NOMO-1 treated with DMSO at 0.1 percent for 48 hours (cell line): ENCODE measurements at regions not wholly inside any gene's neighbourhood (a gene's known extent, or its start where the extent isn't known, plus 50 kb on each side); places are given as distances from the start of the nearest gene placed in this dataset.
"Not testable (repeated sequence)": the region's sequence is repeated elsewhere in the genome, so short reads cannot be mapped to it uniquely, and the experiment has no call there.

ENCODE experiments used
- DNase-seq: peaks from one replicate; lab custom pipeline; 2025; ENCODE audit not compliant: unreplicated experiment; lab: John Stamatoyannopoulos, UW

- peak; percentile 23 for DNase-seq
Measured at GRCh38 chr10:22825841-22826240, 102.0 kb upstream of the ARMC3 start.

- DNase-seq, result no peak
Measured at GRCh38 chr10:22824984-22825383, 102.9 kb upstream of the ARMC3 start.

DNA sequence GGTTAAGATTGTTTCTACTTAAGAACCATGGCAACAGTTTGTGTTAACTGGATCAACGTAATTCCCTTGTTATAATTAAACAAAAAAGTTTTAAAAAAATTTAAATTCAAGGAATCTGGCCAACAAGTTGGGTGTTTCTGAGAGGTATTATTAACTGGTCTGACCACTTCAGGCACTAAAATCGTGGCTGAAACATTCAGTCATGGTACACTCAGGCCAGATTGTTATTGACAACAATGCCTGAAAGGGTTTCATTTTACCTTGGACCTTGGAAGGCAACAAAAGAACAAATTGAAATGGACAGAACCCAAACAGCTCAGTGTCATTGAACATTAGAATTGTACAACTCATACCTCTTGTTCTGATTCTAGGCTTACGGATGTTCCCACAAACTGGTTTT lies 103.3 kb upstream of the ARMC3 start:
- no peak for DNase-seq

DNA sequence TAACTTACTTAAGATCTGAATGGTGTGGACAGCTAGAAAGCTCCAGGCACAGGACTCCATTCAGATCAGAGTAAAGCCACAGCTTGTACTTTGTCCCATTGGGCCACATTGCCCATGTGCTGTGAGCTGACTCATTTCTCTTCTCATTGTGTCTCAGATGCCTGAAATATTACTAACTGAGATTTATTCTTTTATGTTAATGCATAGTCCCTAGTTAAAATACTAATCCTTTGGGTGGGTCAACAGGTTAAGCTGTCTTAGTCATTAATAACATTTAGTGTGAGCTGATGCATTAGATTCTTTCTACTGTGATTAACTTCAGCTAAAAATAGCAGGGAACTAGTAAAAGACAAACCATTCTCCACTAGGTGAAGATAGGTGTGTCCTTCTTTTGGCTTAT lies 104.7 kb upstream of the ARMC3 start:
- no peak for DNase-seq

DNA sequence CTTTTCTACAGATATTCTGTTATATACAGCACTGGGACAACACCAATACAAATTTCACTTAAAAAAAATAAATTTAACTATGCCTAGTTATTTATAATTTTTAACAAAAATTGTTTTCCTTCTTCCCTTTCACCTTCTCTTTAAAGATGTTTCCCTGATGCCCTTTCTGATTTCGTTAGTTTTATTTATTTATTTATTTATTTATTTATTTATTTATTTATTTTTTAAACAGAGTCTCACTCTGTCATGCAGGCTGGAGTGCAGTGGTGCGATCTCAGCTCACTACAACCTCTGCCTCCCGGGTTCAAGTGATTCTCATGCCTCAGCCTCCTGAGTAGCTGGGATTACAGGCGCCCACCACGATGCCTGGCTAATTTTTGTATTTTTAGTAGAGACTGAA lies 105.9 kb upstream of the ARMC3 start:
- not testable (repeated sequence) for DNase-seq

DNA sequence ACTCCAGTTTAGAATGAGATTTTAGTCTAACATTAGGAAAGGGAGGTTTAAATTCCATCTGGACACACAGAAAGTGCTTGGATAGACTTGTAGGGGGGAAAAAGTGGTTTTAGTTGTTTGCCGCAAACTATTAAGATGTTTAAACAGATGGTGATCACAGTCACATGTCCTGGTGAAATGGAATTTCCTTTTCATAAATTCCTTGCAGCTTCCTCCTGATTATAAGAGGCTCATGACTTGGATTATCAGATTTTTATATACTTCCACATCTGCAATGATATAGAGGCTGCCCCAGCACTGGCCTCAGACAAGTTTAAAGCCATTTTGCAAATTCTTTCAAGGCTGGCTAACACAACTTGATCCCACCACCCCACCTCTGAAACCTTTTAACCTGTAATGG lies 106.4 kb upstream of the ARMC3 start:
- no peak for DNase-seq

GRCh38 chr10:22816298-22816653 lies 101.9 kb upstream of the PIP4K2A start:
- DNase-seq, result peak; percentile 5

GRCh38 chr10:22810643-22811465 lies 96.5 kb upstream of the PIP4K2A start:
- DNase-seq, result no peak

DNA sequence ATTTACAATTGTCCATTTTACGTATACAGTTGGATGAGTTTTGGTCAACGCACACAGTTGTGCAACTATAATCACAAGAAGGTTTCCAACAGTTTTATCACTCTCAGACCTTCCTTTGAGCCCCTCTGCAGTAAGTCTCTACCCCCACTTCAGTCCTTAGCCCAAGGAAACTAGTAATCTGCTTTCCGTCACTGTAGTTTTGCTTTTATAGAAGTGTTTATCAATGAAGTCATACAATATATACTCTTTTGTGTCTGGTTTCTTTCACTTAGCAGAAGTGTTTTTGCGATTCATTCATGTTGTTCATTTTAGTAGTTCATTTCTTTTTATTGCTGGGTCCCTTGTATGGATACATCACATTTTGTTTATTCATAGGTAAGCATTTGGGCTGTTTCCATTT lies 92.9 kb upstream of the PIP4K2A start:
- no peak for DNase-seq

DNA sequence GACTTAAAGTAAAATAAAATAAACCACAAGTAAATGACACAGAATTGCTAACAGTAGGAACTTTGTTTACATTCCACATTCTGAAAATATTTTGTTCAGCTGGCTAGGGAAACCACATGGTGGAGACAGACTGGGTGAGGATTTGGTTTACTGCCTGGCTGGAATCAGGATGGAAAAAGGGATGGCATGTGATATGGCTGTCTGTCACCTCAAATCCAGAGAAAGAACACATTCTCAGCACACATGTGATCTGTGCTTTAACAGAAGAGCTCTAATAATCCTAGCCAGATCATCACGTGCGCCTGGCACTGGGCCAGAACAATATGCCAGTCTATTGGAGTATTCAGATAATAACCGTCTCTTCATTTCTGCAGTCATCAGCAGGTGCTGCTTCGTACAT lies 90.9 kb upstream of the PIP4K2A start:
- DNase-seq, result no peak

DNA sequence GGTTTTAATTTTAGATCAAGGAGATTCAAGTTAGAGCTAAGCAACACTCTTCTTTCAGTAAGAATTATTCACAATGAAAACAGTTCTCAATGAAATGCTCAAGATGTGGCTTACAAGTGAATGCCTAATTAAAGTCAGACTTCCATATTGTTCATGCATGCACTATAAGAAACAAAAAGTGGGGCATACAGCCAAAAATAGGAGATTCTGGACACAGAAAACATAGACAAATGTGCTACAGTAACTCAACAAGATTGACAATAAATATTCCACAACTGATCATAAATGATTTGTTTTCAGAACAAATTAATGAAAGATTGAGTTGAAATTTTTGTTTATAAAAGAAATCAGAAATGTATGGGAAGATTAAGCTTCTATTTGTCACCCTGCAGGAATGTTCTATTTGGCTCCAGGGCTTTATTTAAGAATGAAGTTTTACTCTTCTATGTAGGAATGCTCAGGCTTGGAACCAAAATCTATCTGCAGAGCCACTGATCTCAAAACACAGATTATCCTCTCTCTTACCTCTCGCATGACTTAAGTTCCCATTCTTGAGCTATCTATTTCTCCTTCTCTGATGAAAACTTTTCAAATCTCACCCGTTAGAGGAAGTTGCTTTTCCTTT lies 89.0 kb upstream of the PIP4K2A start:
- DNase-seq, result peak; percentile 2

DNA sequence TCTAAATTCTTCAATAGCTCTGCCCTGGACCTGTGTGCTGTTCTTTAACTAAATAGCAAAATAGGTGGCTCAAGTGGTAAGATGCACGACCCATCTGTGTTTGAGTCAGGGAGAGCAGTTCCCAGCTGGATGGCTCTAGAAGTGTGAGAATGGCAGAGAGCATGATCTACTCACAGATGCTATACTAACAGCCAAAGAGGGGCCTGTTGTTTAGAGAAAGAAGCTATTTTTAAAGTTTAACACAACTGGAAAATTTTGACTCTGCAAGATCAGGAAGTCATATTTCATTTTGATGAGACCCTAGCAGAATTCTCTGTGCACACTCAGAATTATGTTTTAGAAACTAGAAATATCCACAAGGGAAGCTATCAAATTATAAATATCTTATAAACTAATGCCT lies 87.4 kb upstream of the PIP4K2A start:
- DNase-seq, result no peak

DNA sequence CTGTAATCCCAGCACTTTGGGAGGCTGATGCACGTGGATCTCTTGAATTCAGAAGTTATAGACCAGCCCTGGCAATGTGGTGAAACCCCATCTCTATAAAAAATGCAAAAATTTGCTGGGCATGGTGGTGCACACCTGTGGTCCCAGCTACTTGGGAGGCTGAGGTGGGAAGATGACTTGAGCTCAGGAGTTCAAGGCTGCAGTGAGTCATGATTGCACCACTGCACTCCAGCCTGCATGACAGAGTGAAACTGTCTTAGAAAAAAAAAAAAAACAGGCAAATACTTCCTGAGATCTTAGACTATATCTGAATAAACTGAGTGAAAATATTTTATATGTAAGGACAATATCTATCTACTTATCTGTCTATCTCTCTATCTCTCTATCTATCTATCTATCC lies 83.4 kb upstream of the PIP4K2A start:
- DNase-seq, result not testable (repeated sequence)

- DNase-seq, result no peak
Measured at GRCh38 chr10:22795546-22795945, 81.2 kb upstream of the PIP4K2A start.

- DNase-seq, result no peak
Measured at GRCh38 chr10:22792161-22792560, 77.8 kb upstream of the PIP4K2A start.

- no peak for DNase-seq
Measured at GRCh38 chr10:22791665-22792064, 77.3 kb upstream of the PIP4K2A start.

- DNase-seq, result no peak
Measured at GRCh38 chr10:22784668-22785067, 70.3 kb upstream of the PIP4K2A start.

DNA sequence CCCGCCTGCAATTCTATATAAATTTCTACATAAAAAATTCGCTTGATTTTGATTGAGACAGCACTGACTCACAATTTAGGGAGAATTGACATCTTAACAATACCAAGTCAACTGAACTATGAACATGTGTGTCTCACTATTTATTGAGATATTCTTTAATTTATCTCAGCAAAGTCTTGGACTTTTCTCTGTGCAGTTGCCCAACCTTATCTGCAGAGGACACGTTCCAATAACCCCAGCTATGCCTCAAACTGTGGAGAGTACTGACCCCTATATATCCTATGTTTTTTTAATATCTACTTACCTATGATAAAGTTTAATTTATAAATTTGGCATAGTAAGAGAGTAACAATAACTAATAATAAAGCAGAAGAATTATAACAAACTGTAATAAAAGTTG lies 69.4 kb upstream of the PIP4K2A start:
- no peak for DNase-seq

DNA sequence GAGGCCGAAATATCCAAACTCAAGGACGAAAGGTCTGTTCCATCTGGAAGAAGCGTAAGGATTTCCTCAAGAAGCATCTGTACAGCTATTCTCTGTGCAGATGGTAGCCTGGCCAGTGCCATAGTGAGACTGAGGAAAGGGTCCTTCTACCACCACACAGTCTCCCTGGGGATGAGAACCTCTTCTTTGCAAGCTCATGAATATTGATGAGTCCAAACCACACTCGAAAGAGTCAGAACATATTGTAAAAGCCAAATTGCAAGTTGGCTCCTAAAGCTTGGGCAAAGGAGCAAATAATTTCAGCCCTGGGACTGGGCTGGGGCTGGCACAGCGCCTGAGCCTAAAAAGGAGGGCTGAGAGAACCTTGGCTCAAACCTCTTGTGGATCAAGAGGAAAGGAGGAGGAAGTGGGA lies 66.1 kb upstream of the PIP4K2A start:
- DNase-seq, result no peak

GRCh38 chr10:22779331-22780019 lies 65.1 kb upstream of the PIP4K2A start:
- no peak for DNase-seq

DNA sequence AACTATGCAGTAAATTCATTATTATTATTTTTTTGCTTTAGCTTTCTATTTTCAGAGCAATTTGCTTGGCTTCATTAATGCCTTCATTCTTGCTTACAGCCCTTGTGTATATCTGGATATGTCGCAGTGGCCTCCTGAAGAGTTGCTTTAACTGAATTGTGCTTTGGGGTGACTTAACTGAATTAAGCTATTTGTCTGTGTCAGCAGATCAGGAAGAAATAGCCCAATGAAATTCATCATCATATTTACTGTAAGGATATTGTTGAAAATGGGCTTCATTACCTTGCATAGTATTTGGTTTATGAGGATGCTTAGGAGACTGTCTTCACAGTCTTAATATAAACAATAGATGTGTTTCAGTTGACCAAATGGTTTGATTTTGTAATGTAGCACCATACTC lies 59.7 kb upstream of the PIP4K2A start:
- no peak for DNase-seq

- not testable (repeated sequence) for DNase-seq
Measured at GRCh38 chr10:22771631-22772030, 57.3 kb upstream of the PIP4K2A start.
